Mesenchymal stem cell (in vitro differentiated cells and primary cell): ENCODE measurements at regions not wholly inside any gene's neighbourhood (a gene's known extent, or its start where the extent isn't known, plus 50 kb on each side); places are given as distances from the start of the nearest gene placed in this dataset.
A peak's percentile ranks its signal among the peaks of the same experiment; 100 is the strongest.

Experiments used
- DNase-seq: peaks from one replicate; pipeline ENCODE4 v3.0.0-alpha.2; 2013
- H2AFZ ChIP-seq: one replicate; pipeline ENCODE4 v1.6.1; 2013; ENCODE audit warnings: low read depth, mild to moderate bottlenecking, control low read depth, inconsistent platforms, low read length, moderate library complexity
- H2AK5ac ChIP-seq: 2 replicates; pipeline ENCODE4 v1.6.1; 2013; ENCODE audit warnings: low read length, moderate library complexity, mild to moderate bottlenecking, inconsistent platforms; ENCODE audit not compliant: severe bottlenecking
- H2BK120ac ChIP-seq: one replicate; pipeline ENCODE4 v1.6.1; 2013; ENCODE audit warnings: low read depth, mild to moderate bottlenecking, inconsistent platforms, low read length, moderate library complexity
- H2BK12ac ChIP-seq, 2 experiments: one replicate each; pipeline ENCODE4 v1.6.1; 2013; ENCODE audit warnings: inconsistent platforms in 2 of 2, low read length in 2 of 2, mild to moderate bottlenecking in 2 of 2, moderate library complexity in 2 of 2, control low read depth in 1 of 2
- H2BK15ac ChIP-seq: one replicate; pipeline ENCODE4 v1.6.1; 2013; ENCODE audit warnings: mild to moderate bottlenecking, low read depth, inconsistent platforms; ENCODE audit not compliant: poor library complexity, severe bottlenecking
- H2BK5ac ChIP-seq: 2 replicates; pipeline ENCODE4 v1.6.1; 2013; ENCODE audit warnings: low read depth, mild to moderate bottlenecking, low read length, control low read depth, inconsistent platforms; ENCODE audit not compliant: poor library complexity, severe bottlenecking
- H3K14ac ChIP-seq, 2 experiments: one replicate each; pipeline ENCODE4 v1.6.1; 2013; ENCODE audit warnings: inconsistent platforms in 2 of 2, low read length in 2 of 2, control low read depth in 1 of 2, mild to moderate bottlenecking in 1 of 2, moderate library complexity in 1 of 2
- H3K18ac ChIP-seq, 2 experiments: one replicate each; pipeline ENCODE4 v1.6.1; 2013; ENCODE audit warnings: inconsistent platforms in 2 of 2, low read length in 2 of 2, control low read depth in 1 of 2, low read depth in 1 of 2, mild to moderate bottlenecking in 1 of 2
- H3K23ac ChIP-seq, 2 experiments: one replicate each; pipeline ENCODE4 v1.6.1; 2013; ENCODE audit warnings: inconsistent platforms in 2 of 2, low read length in 2 of 2, mild to moderate bottlenecking in 2 of 2, moderate library complexity in 2 of 2, control low read depth in 1 of 2
- H3K27ac ChIP-seq: 2 replicates; pipeline ENCODE4 v1.5.1; 2013; ENCODE audit warnings: mild to moderate bottlenecking, moderate library complexity, low read length, control low read depth, inconsistent platforms; ENCODE audit not compliant: poor library complexity, severe bottlenecking
- H3K27me3 ChIP-seq, 2 experiments: 2 replicates each; pipeline versions ENCODE4 v1.6.1 to v1.7.0; 2013; ENCODE audit warnings: low read length in 2 of 2, mild to moderate bottlenecking in 2 of 2, moderate library complexity in 2 of 2, control low read depth in 1 of 2, inconsistent platforms in 1 of 2; ENCODE audit not compliant: control insufficient read depth in 1 of 2, insufficient read depth in 1 of 2
- H3K36me3 ChIP-seq, 2 experiments: 2 replicates each; pipeline versions ENCODE4 v1.6.1 to v1.7.0; 2013; ENCODE audit warnings: low read length in 2 of 2, control low read depth in 1 of 2, inconsistent platforms in 1 of 2, low read depth in 1 of 2, mild to moderate bottlenecking in 1 of 2; ENCODE audit not compliant: insufficient read depth in 2 of 2, control insufficient read depth in 1 of 2
- H3K4ac ChIP-seq, 2 experiments: one replicate each; pipeline ENCODE4 v1.6.1; 2013; ENCODE audit warnings: inconsistent platforms in 2 of 2, low read length in 2 of 2, mild to moderate bottlenecking in 2 of 2, moderate library complexity in 2 of 2, control low read depth in 1 of 2, low read depth in 1 of 2
- H3K4me1 ChIP-seq: 2 replicates; pipeline ENCODE4 v1.6.1; 2013; ENCODE audit warnings: low read depth, low read length, control low read depth; ENCODE audit not compliant: control insufficient read depth, insufficient read depth
- H3K4me2 ChIP-seq: 2 replicates; pipeline ENCODE4 v1.6.1; 2013; ENCODE audit warnings: low read length, mild to moderate bottlenecking, inconsistent platforms; ENCODE audit not compliant: poor library complexity, severe bottlenecking
- H3K4me3 ChIP-seq, 2 experiments: 2 replicates each; pipeline versions ENCODE4 v1.5.1 to v1.7.0; 2013; ENCODE audit warnings: low read length in 2 of 2, mild to moderate bottlenecking in 2 of 2, control low read depth in 1 of 2, low read depth in 1 of 2; ENCODE audit not compliant: insufficient read depth in 1 of 2
- H3K79me1 ChIP-seq: replicated peaks from 2 replicates; pipeline ENCODE4 v1.6.1; 2013; ENCODE audit warnings: mild to moderate bottlenecking, control low read depth, low read length, inconsistent platforms; ENCODE audit not compliant: poor library complexity, severe bottlenecking
- H3K9ac ChIP-seq: 2 replicates; pipeline ENCODE4 v1.7.0; 2013; ENCODE audit warnings: mild to moderate bottlenecking, low read length, moderate library complexity
- H3K9me3 ChIP-seq: 2 replicates; pipeline ENCODE4 v1.7.0; 2013; ENCODE audit warnings: mild to moderate bottlenecking, low read length; ENCODE audit not compliant: control insufficient read depth
- H4K8ac ChIP-seq: one replicate; pipeline ENCODE4 v1.6.1; 2013; ENCODE audit warnings: inconsistent platforms, mild to moderate bottlenecking, low read length, moderate library complexity
- H4K91ac ChIP-seq: one replicate; pipeline ENCODE4 v1.6.1; 2013; ENCODE audit warnings: mild to moderate bottlenecking, low read length, inconsistent platforms
- WGBS: methylation state at CpG from one replicate; pipeline ENCODE4 v1.1.7; 2013; ENCODE audit warnings: mixed read lengths; 5-methylcytosine and 5-hydroxymethylcytosine counted together

DNA sequence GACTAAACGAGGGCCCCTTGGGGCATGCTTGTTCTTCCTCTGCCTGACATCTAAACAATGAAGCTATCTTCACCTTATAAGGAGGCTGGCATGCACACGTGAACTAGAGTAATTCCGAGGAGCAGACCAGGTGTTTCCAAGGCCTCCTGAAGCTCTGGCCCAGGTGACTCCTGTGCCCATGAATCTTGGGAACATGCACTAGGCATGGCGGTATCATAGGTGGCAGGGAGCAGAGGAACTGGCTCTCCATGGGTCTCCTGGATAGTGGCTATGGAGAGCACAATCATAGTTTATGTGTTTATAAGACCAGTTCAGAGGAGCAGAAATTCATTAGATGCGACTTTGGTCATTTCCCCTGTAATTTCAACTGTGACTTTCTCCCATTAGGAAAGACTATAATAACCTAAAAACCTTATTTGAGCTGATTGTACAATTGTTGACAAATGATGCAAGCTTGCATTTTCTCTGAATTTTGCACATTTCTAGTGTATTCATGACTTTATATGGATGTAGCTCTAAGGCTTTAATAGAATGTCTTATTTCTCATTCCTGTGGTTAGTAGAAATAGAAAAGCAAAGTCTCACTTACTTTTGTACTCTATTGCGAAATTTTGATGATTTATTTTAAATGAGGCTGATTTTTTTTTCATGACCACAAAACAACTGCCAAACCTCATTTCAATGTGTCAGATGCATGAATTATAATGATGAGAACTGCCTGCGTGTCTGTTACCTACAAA, 135.3 kb upstream of the RPS23 start:
- no peaks in the 10 kb centered on the region for H3K9me3 ChIP-seq
- H3K79me1 ChIP-seq = no peaks in the 10 kb centered on the region
- H3K27me3 ChIP-seq = no peaks in the 10 kb centered on the region
- no peak overlapping the region for H3K4me3 ChIP-seq
- no peak overlapping the region for H2BK120ac ChIP-seq
- 69% methylated on average over 5 of the region's 7 CpGs for WGBS
- H3K4me1 ChIP-seq = peaks cover 3% of the 10 kb centered on the region
- H3K27ac ChIP-seq = peak overlapping the region; percentile 26
- H4K8ac ChIP-seq = peak overlapping the region; percentile 81
- peak; percentile 75 for DNase-seq
- H3K23ac ChIP-seq = no peak overlapping the region
- H2BK12ac ChIP-seq = peak overlapping the region; percentile 4 to 18
- H2AK5ac ChIP-seq = peak overlapping the region; percentile 83
- no peaks in the 10 kb centered on the region for H3K36me3 ChIP-seq
- peak overlapping the region; percentile 70 for H4K91ac ChIP-seq
- H3K4ac ChIP-seq = peak overlapping the region; percentile 22 to 66
- H3K14ac ChIP-seq = no peak overlapping the region
- H3K9ac ChIP-seq = peak overlapping the region; percentile 59
- no peak overlapping the region for H3K4me2 ChIP-seq
- H2BK15ac ChIP-seq = no peak overlapping the region
- no peak overlapping the region for H2AFZ ChIP-seq
- H2BK5ac ChIP-seq = peak overlapping the region; percentile 84
- H3K18ac ChIP-seq = peak overlapping the region; percentile 84 to 93

DNA sequence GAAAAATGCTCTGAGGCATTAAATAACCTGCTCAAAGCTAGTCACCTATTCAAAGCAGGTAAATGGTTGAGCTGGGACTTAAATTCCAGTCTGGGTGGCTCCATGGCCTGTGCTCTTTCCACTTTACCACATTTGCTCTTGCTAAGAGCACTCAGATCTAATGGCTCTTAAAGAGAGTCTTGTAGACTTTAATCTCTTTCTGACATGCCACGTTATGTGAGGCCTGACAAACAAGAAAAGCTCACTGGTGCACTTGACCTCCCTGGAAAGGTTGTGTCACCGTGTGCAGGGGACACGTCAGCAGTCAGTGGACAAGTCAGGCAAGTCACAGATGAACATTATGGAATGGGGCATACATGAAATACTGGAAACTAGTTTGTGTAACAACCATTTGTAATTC, 129.9 kb upstream of the RPS23 start:
- H3K4me2 ChIP-seq = no peak overlapping the region
- no peaks in the 10 kb centered on the region for H3K27me3 ChIP-seq
- H3K4ac ChIP-seq = no peak overlapping the region
- no peak overlapping the region for H4K8ac ChIP-seq
- H3K9me3 ChIP-seq = peaks cover 16% of the 10 kb centered on the region
- H3K14ac ChIP-seq = no peak overlapping the region
- H2BK5ac ChIP-seq = no peak overlapping the region
- DNase-seq = no peak
- no peak overlapping the region for H2BK12ac ChIP-seq
- H3K79me1 ChIP-seq = no peaks in the 10 kb centered on the region
- H3K18ac ChIP-seq = no peak overlapping the region
- no peak overlapping the region for H2BK15ac ChIP-seq
- no peak overlapping the region for H4K91ac ChIP-seq
- H3K36me3 ChIP-seq = no peaks in the 10 kb centered on the region
- H3K4me1 ChIP-seq = no peaks in the 10 kb centered on the region
- H2AK5ac ChIP-seq = no peak overlapping the region
- H3K23ac ChIP-seq = no peak overlapping the region
- no peak overlapping the region for H3K27ac ChIP-seq
- H2BK120ac ChIP-seq = no peak overlapping the region
- 62% methylated on average over 3 of the region's 3 CpGs for WGBS
- H3K9ac ChIP-seq = no peak overlapping the region
- no peak overlapping the region for H3K4me3 ChIP-seq
- H2AFZ ChIP-seq = no peak overlapping the region

DNA sequence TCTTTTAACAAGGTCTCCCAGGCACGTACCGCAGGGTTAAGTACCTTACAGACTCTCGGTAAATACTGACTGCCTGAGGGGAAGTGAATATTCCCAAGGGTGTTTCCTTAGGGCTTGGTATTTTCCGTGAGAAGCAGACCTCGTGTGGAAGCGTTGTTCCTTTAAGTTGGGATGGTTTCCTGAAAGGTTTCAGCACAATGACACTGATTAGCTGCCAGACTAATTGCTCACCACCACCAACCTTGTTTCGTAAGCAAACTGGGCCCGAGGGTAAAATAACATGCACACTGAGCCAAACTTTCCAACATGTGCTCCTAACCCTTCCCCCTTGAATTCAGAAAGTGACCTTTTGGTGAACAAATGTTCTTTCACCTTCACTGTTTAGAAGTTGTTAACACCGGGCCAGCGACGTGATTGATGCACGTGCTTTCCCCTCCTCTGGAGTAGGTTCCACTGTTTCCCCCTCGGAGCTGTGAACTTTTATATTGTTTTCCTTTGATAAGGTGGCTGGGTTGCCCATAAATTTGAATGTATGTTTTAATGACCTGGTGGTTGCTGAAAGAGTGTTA, 128.1 kb upstream of the RPS23 start:
- Histone ChIP-seq H3K14ac (no peak overlapping the region), H2AK5ac (no peak overlapping the region), H3K4me3 (no peak overlapping the region), H3K27me3 (no peaks in the 10 kb centered on the region), H3K4me1 (no peaks in the 10 kb centered on the region), H3K36me3 (no peaks in the 10 kb centered on the region), H2BK5ac (no peak overlapping the region), H2BK12ac (peak overlapping the region in 1 of 2 experiments; percentile 52), H2BK15ac (no peak overlapping the region), H4K8ac (no peak overlapping the region), H3K79me1 (no peaks in the 10 kb centered on the region), H4K91ac (no peak overlapping the region), H3K9ac (peak overlapping the region; percentile 55), H3K9me3 (peaks cover 19% of the 10 kb centered on the region), H3K23ac (no peak overlapping the region), H2BK120ac (no peak overlapping the region), H3K18ac (no peak overlapping the region), H3K4me2 (no peak overlapping the region), H3K4ac (no peak overlapping the region), H3K27ac (peak overlapping the region; percentile 21), H2AFZ (no peak overlapping the region)
- peak; percentile 95 for DNase-seq
- 17% methylated on average over 13 of the region's 13 CpGs for WGBS

DNA sequence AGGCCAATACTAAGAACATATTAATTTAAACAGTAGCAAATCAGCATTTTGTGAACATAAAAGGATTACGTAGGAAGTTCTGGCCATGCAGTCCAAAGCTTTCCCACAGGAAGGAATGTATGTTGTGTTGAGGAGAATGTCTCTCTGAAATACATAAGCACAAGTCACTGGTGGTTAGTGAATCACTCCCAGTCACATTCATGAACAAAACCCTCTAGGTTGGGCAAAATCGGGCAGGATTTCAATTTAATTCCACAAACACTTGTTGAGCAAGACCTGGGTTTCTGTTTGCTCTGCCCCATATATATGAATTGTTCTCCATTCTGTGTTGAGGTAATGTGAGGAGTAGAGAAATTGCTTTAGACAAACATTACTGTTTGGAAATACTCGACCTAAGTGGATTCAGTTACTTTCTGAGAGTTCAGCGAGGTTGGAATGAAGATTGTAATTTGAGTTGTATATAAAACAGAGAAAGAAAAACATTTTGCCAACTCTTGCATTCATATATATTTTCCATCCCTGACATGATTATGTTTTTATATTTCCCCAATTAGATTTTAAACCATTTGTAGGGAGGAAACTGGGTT, 127.6 kb upstream of the RPS23 start:
- Histone ChIP-seq H2AFZ (no peak overlapping the region), H2BK5ac (no peak overlapping the region), H3K27ac (peak overlapping the region; percentile 70), H2BK12ac (no peak overlapping the region), H3K4me3 (no peak overlapping the region), H3K9ac (peak overlapping the region; percentile 72), H3K4me2 (peak overlapping the region; percentile 12), H4K8ac (no peak overlapping the region), H3K9me3 (peaks cover 19% of the 10 kb centered on the region), H2AK5ac (no peak overlapping the region), H2BK120ac (no peak overlapping the region), H2BK15ac (no peak overlapping the region), H3K27me3 (no peaks in the 10 kb centered on the region), H3K14ac (no peak overlapping the region), H3K4ac (no peak overlapping the region), H3K18ac (no peak overlapping the region), H3K79me1 (no peaks in the 10 kb centered on the region), H3K36me3 (no peaks in the 10 kb centered on the region), H3K23ac (no peak overlapping the region), H3K4me1 (no peaks in the 10 kb centered on the region), H4K91ac (no peak overlapping the region)
- 67% methylated on average over 2 of the region's 4 CpGs for WGBS
- DNase-seq = peak; percentile 95
